BLaER1 treated with 17β-estradiol and CSF1 and Interleukin-3, amounts not matched to agents 10 nM and 100 nM (cell line): ENCODE measurements at regions not wholly inside any gene's neighbourhood (a gene's known extent, or its start where the extent isn't known, plus 50 kb on each side); places are given as distances from the start of the nearest gene placed in this dataset.

Experiments used
- H3K27ac ChIP-seq, 11 experiments: shearing (Covaris generic); formaldehyde crosslinking; 2 replicates each; pipeline ENCODE4 v1.8.1; 2022
- H3K27me3 ChIP-seq, 11 experiments: shearing (Covaris generic); formaldehyde crosslinking; 2 replicates each; pipeline ENCODE4 v1.8.1; 2022
- H3K36me3 ChIP-seq, 11 experiments: shearing (Covaris generic); formaldehyde crosslinking; 2 replicates each; pipeline ENCODE4 v1.8.1; 2022
- H3K4me1 ChIP-seq, 10 experiments: shearing (Covaris generic); formaldehyde crosslinking; 2 replicates each; pipeline ENCODE4 v1.8.1; 2022
- H3K4me2 ChIP-seq, 11 experiments: shearing (Covaris generic); formaldehyde crosslinking; 2 replicates each; pipeline ENCODE4 v1.8.1; 2022
- H3K4me3 ChIP-seq, 10 experiments: shearing (Covaris generic); formaldehyde crosslinking; 2 replicates each; pipeline ENCODE4 v1.8.1; 2022
- H3K9ac ChIP-seq, 11 experiments: shearing (Covaris generic); formaldehyde crosslinking; 2 replicates each; pipeline ENCODE4 v1.8.1; 2022
- H3K9me3 ChIP-seq, 11 experiments: shearing (Covaris generic); formaldehyde crosslinking; replicated peaks in 1 of 11; 2 replicates each; pipeline ENCODE4 v1.8.1; 2022
- H4K20me1 ChIP-seq, 11 experiments: shearing (Covaris generic); formaldehyde crosslinking; 2 replicates each; pipeline ENCODE4 v1.8.1; 2022
- Cebpa-rat ChIP-seq, 11 experiments: shearing (Covaris generic); IDR thresholded peaks; 2 replicates each; pipeline ENCODE4 v1.8.1; 2022

- Histone ChIP-seq H3K4me1 (peaks cover 39 to 58% (median 48%) of the 10 kb centered on the region in 10 experiments), H3K9ac (peak overlapping the region in 8 of 11 experiments; percentile 17 to 69 (median 54); a peak in 13 of 22 replicates), H3K36me3 (no peaks in the 10 kb centered on the region), H3K4me2 (peak overlapping the region; percentile 72 to 98 (median 87)), H4K20me1 (peaks cover 0 to 5% (median 0%) of the 10 kb centered on the region in 11 experiments; a peak in 1 of 22 replicates), H3K9me3 (no peaks in the 10 kb centered on the region), H3K4me3 (0 out of 20 replicates have a peak overlapping the region, but pooled peaks of 1 of the 10 experiments have one; percentile 20), H3K27me3 (no peaks in the 10 kb centered on the region), H3K27ac (peak overlapping the region in 10 of 11 experiments; percentile 5 to 80 (median 66); a peak in 19 of 22 replicates)
- peak in 1 of 11 experiments; percentile 37; a peak in 2 of 22 replicates for TF ChIP-seq Cebpa-rat (IDR thresholded peaks at IDR 0.05)
Measured at GRCh38 chr9:89781838-89782540, 177.2 kb downstream of the GADD45G start.

DNA sequence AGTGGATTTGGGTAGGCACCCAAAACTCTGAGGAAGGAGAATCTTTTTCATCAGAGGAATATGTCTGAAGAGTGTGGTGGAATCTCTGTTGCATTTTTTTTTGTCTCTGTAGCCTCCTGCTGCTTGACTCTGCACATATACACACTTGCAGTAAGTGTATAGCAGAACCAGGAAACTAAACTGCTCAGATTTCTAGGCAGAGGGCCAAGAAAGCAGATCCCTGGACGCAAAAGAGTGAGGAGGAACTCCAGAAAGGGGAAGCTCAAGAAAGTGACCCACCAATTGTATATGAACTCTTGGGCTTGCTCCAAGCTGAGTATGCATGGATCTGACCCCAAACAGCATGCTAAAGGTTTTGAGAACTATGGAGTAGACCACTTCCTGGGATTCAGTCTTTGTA, 181.8 kb downstream of the GADD45G start:
- peaks cover 22 to 49% (median 27%) of the 10 kb centered on the region in 10 experiments for H3K4me1 ChIP-seq
- H3K36me3 ChIP-seq, result no peaks in the 10 kb centered on the region
- no peaks in the 10 kb centered on the region for H3K27me3 ChIP-seq
- no peaks in the 10 kb centered on the region for H3K9me3 ChIP-seq
- H3K4me3 ChIP-seq, result no peak overlapping the region
- H3K27ac ChIP-seq, result peak overlapping the region in 2 of 11 experiments; percentile 17 to 36; a peak in 2 of 22 replicates
- TF ChIP-seq Cebpa-rat (IDR thresholded peaks at IDR 0.05), result no peak
- H4K20me1 ChIP-seq, result peaks cover 0 to 5% (median 0%) of the 10 kb centered on the region in 11 experiments; a peak in 1 of 22 replicates
- peak overlapping the region; percentile 24 to 78 (median 53); a peak in 21 of 22 replicates for H3K4me2 ChIP-seq
- H3K9ac ChIP-seq, result no peak overlapping the region; a peak in 1 of 22 replicates

- no peak overlapping the region for H3K27ac ChIP-seq
- H3K4me2 ChIP-seq, result peak overlapping the region in 1 of 11 experiments; percentile 30; a peak in 1 of 22 replicates
- no peak overlapping the region for H3K9ac ChIP-seq
- peaks cover 0 to 5% (median 0%) of the 10 kb centered on the region in 11 experiments; a peak in 1 of 22 replicates for H4K20me1 ChIP-seq
- no peaks in the 10 kb centered on the region for H3K9me3 ChIP-seq
- no peak for TF ChIP-seq Cebpa-rat (IDR thresholded peaks at IDR 0.05)
- H3K4me3 ChIP-seq, result no peak overlapping the region
- H3K4me1 ChIP-seq, result peaks cover 17 to 39% (median 24%) of the 10 kb centered on the region in 10 experiments
- no peaks in the 10 kb centered on the region for H3K27me3 ChIP-seq
- H3K36me3 ChIP-seq, result no peaks in the 10 kb centered on the region
Measured at GRCh38 chr9:89787595-89787994, 182.8 kb downstream of the GADD45G start.

DNA sequence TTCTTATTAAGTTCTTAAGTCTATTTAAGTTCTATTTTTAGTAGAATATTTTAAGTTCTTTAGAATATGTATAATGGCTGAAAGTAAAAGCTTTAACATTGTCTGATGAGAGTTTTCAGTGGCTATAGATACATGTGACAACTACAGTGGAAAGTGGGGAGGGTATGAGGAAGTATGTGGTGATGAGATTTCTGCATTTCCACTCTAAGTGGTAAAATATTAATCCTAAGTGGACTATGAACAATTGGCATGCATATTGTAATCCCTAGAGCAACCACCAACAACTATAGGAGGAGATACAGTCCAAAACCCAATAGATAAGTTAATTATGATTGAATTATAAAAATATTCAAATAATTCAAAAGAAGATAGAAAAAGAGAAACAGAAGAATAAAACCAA, 183.6 kb downstream of the GADD45G start:
- Histone ChIP-seq H3K27ac (no peak overlapping the region), H3K4me3 (no peak overlapping the region), H3K4me2 (peak overlapping the region in 1 of 11 experiments; percentile 30; a peak in 1 of 22 replicates), H4K20me1 (peaks cover 0 to 5% (median 0%) of the 10 kb centered on the region in 11 experiments; a peak in 1 of 22 replicates), H3K36me3 (no peaks in the 10 kb centered on the region), H3K9ac (no peak overlapping the region), H3K4me1 (peaks cover 14 to 35% (median 20%) of the 10 kb centered on the region in 10 experiments), H3K9me3 (no peaks in the 10 kb centered on the region), H3K27me3 (no peaks in the 10 kb centered on the region)
- no peak for TF ChIP-seq Cebpa-rat (IDR thresholded peaks at IDR 0.05)

- Histone ChIP-seq H3K36me3 (no peaks in the 10 kb centered on the region), H3K4me1 (peaks cover 14 to 35% (median 20%) of the 10 kb centered on the region in 10 experiments), H3K27me3 (no peaks in the 10 kb centered on the region), H3K9me3 (no peaks in the 10 kb centered on the region), H3K27ac (no peak overlapping the region), H3K4me3 (no peak overlapping the region), H4K20me1 (peaks cover 0 to 5% (median 0%) of the 10 kb centered on the region in 11 experiments; a peak in 1 of 22 replicates), H3K4me2 (no peak overlapping the region), H3K9ac (no peak overlapping the region)
- no peak for TF ChIP-seq Cebpa-rat (IDR thresholded peaks at IDR 0.05)
Measured at GRCh38 chr9:89789922-89790510, 185.2 kb downstream of the GADD45G start.

- Histone ChIP-seq H3K27ac (no peak overlapping the region), H3K36me3 (no peaks in the 10 kb centered on the region), H3K27me3 (no peaks in the 10 kb centered on the region), H3K4me2 (no peak overlapping the region), H3K4me1 (peaks cover 14 to 29% (median 19%) of the 10 kb centered on the region in 10 experiments), H3K9ac (no peak overlapping the region), H3K9me3 (no peaks in the 10 kb centered on the region), H4K20me1 (peaks cover 0 to 5% (median 0%) of the 10 kb centered on the region in 11 experiments; a peak in 1 of 22 replicates), H3K4me3 (no peak overlapping the region)
- no peak for TF ChIP-seq Cebpa-rat (IDR thresholded peaks at IDR 0.05)
Measured at GRCh38 chr9:89790542-89791109, 185.8 kb downstream of the GADD45G start.

DNA sequence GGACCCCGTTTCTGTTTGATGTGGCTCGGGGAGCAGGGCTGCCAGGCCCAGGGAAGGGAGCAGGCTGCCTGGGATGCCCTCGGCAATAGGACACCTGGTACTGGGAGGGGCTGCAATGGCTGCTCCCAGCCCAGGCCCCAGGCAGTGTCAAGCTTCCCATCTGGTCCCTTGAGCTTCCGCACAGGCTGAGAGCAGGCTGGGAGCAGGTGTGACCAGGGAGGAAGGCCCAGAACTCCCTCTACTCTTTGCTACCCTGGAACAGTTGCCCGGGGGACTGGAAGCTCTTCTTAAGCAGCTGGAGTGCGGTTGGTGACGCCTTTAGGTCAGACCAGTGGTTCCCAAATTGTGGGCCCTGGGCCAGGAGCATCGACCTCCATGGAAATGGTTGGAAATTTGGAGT, 186.9 kb downstream of the GADD45G start:
- Histone ChIP-seq H3K4me1 (peaks cover 3 to 19% (median 9%) of the 10 kb centered on the region in 10 experiments; a peak in 18 of 20 replicates), H4K20me1 (no peaks in the 10 kb centered on the region), H3K4me3 (no peak overlapping the region), H3K4me2 (peak overlapping the region in 2 of 11 experiments; percentile 10 to 23; a peak in 3 of 22 replicates), H3K9ac (no peak overlapping the region), H3K36me3 (no peaks in the 10 kb centered on the region), H3K27me3 (no peaks in the 10 kb centered on the region), H3K9me3 (no peaks in the 10 kb centered on the region), H3K27ac (no peak overlapping the region)
- TF ChIP-seq Cebpa-rat (IDR thresholded peaks at IDR 0.05), result no peak

DNA sequence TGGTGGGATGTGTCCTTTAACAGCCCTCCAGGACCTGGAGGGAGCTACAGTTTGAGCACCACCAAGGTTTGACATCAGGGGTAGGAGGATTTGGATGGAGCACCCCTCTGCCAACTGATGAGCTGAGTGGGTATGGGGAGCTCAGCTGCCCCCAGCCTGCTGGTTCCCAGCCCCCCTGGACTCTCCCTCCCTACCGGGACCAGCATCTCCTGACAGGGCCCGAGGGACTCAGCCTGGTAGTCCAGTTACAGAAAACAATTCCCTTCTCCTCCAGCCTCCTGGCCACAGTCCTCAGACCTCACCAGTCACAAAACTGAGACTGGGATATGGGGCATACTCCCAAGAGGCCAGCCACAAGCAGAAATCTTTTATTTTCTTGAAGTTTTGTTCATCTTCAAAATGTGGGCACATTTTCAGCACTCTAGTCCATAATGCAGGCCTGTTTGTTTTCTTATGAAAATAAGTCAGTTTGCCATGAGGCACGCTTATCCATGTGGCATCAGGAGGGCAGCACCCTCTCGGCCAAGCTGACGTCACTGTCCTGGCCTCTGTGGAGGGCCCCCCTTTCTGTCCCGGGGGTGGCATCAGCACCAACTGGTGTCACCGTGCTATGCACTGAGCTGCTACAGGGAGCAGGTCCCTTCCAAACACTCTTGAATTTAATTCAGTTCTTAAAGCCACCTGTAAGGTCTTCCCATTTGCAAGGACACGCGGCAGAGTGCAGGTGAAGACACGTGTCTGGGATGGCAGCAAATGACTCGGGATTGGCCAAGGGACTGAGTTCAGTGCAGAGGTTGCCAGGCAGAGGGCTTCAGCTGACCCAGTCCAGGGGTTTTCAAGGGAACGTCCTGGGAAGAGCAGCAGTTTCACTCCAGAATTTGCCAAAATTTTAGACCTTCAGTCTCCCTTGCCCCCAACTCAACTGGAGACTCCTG, 187.6 kb downstream of the GADD45G start:
- no peak overlapping the region for H3K27ac ChIP-seq
- no peaks in the 10 kb centered on the region for H3K36me3 ChIP-seq
- H3K9ac ChIP-seq, result no peak overlapping the region
- H3K9me3 ChIP-seq, result no peaks in the 10 kb centered on the region
- no peaks in the 10 kb centered on the region for H3K27me3 ChIP-seq
- no peak for TF ChIP-seq Cebpa-rat (IDR thresholded peaks at IDR 0.05)
- peak overlapping the region in 2 of 11 experiments; percentile 10 to 23; a peak in 2 of 22 replicates for H3K4me2 ChIP-seq
- H3K4me1 ChIP-seq, result peaks cover 0 to 12% (median 5%) of the 10 kb centered on the region in 10 experiments; a peak in 8 of 20 replicates
- no peaks in the 10 kb centered on the region for H4K20me1 ChIP-seq
- no peak overlapping the region for H3K4me3 ChIP-seq
